Activated CD8-positive, alpha-beta T cell treated with anti-CD3 and anti-CD28 coated beads for 36 hours (primary cell): ENCODE measurements at regions not wholly inside any gene's neighbourhood (a gene's known extent, or its start where the extent isn't known, plus 50 kb on each side); places are given as distances from the start of the nearest gene placed in this dataset.

Source experiments
- ATAC-seq: fragments of 200-7000 bp; cut with Tn5 transposase; one replicate; pipeline ENCODE4 v1.10.0; 2021; ENCODE audit warnings: mild to moderate bottlenecking, moderate library complexity
- CTCF ChIA-PET: fragments of 350-600 bp; sonication (Branson Sonifier 250); formaldehyde crosslinking; loops from one replicate; lab custom pipeline; 2021; ENCODE audit warnings: antibody characterized with exemption; lab: Charles Lee
- POLR2A ChIA-PET: fragments of 350-600 bp; sonication (Branson Sonifier 250); formaldehyde crosslinking; loops from one replicate; lab custom pipeline; 2021; ENCODE audit warnings: antibody characterized with exemption; lab: Charles Lee
- DNase-seq: peaks from one replicate; pipeline ENCODE4 v3.0.0-alpha.2; 2020
- H3K27ac Mint-ChIP-seq: one replicate; pipeline ENCODE4 v1.8.0; 2021; ENCODE audit warnings: mild to moderate bottlenecking, mixed read lengths
- H3K27me3 Mint-ChIP-seq: one replicate; pipeline ENCODE4 v1.8.0; 2021; ENCODE audit warnings: mixed read lengths
- H3K36me3 Mint-ChIP-seq: one replicate; pipeline ENCODE4 v1.8.0; 2021; ENCODE audit warnings: low read depth, mixed read lengths
- H3K4me1 Mint-ChIP-seq: one replicate; pipeline ENCODE4 v1.8.0; 2021; ENCODE audit warnings: low read depth, mixed read lengths
- H3K4me3 Mint-ChIP-seq: one replicate; pipeline ENCODE4 v1.8.0; 2021; ENCODE audit warnings: mild to moderate bottlenecking, moderate library complexity, mixed read lengths
- H3K9me3 Mint-ChIP-seq: one replicate; pipeline ENCODE4 v1.8.0; 2021; ENCODE audit warnings: mixed read lengths
- intact Hi-C: fragments of 100-400 bp; cut with micrococcal nuclease; formaldehyde crosslinking; loops from one replicate; pipeline ENCODE4 v1.10.0; 2022
- TF ChIP-seq, protein P1 (sequence below): fragments of 200-600 bp; IDR thresholded peaks from one replicate; pipeline ENCODE4 v1.8.0; 2022; ENCODE audit warnings: antibody characterized with exemption, mild to moderate bottlenecking

GRCh38 chr6:71028236-71028876 lies 71.5 kb upstream of the B3GAT2 start:
- intact Hi-C loops, result no loop called here
- Mint-ChIP-seq H3K36me3 (no peaks in the 10 kb centered on the region), H3K4me3 (no peak overlapping the region), H3K27me3 (peaks cover 2% of the 10 kb centered on the region), H3K9me3 (no peaks in the 10 kb centered on the region), H3K27ac (no peak overlapping the region), H3K4me1 (no peaks in the 10 kb centered on the region)
- TF ChIP-seq, protein P1, sequence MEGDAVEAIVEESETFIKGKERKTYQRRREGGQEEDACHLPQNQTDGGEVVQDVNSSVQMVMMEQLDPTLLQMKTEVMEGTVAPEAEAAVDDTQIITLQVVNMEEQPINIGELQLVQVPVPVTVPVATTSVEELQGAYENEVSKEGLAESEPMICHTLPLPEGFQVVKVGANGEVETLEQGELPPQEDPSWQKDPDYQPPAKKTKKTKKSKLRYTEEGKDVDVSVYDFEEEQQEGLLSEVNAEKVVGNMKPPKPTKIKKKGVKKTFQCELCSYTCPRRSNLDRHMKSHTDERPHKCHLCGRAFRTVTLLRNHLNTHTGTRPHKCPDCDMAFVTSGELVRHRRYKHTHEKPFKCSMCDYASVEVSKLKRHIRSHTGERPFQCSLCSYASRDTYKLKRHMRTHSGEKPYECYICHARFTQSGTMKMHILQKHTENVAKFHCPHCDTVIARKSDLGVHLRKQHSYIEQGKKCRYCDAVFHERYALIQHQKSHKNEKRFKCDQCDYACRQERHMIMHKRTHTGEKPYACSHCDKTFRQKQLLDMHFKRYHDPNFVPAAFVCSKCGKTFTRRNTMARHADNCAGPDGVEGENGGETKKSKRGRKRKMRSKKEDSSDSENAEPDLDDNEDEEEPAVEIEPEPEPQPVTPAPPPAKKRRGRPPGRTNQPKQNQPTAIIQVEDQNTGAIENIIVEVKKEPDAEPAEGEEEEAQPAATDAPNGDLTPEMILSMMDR, result no peak
- ChIA-PET CTCF (interaction anchor here (0.9 kb wide), 1 partner anchor 11 kb away, joined by 3 read pairs; no protein-coding TSS in a partner anchor), POLR2A (no interaction called here)
- no peak for DNase-seq
- ATAC-seq, result no peak

DNA sequence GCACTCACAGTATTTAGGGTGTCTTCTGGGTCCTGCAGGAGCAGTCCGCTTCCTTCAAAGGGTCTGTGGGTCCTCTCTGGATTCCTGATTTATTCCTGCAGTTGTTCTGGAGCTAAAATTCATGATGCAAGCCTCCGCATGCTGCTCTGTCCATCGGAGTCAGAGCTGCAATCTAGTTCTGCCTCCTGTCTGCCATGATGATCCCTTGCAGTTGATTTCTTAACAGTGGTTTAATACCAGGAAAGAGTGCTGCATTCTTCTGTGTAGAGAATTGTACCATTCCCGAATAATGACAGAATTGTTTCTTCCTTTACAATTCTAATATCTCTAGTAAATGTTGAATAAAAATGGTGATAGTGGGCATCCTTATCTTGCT lies 72.0 kb upstream of the B3GAT2 start:
- CTCF ChIA-PET, result no interaction called here
- intact Hi-C loops, result no loop called here
- POLR2A ChIA-PET, result no interaction called here

GRCh38 chr6:71029555-71029954 lies 72.7 kb upstream of the B3GAT2 start:
- Mint-ChIP-seq H3K36me3 (no peaks in the 10 kb centered on the region), H3K27me3 (peaks cover 4% of the 10 kb centered on the region), H3K9me3 (no peaks in the 10 kb centered on the region), H3K4me3 (no peak overlapping the region), H3K4me1 (no peaks in the 10 kb centered on the region), H3K27ac (no peak overlapping the region)
- ChIA-PET CTCF (no interaction called here), POLR2A (interaction anchor here (0.7 kb wide), 1 partner anchor 14 kb away, joined by 3 read pairs; no protein-coding TSS in a partner anchor)
- intact Hi-C loops, result no loop called here
- TF ChIP-seq, protein P1, result no peak
- no peak for ATAC-seq
- DNase-seq, result no peak

More for the DNA sequence above, 72.0 kb upstream of the B3GAT2 start:
- TF ChIP-seq, protein P1, result no peak
- H3K27me3 Mint-ChIP-seq, result peaks cover 4% of the 10 kb centered on the region
- no peaks in the 10 kb centered on the region for H3K9me3 Mint-ChIP-seq
- no peaks in the 10 kb centered on the region for H3K36me3 Mint-ChIP-seq
- DNase-seq (no peak), ATAC-seq (no peak)
- no peak overlapping the region for H3K4me3 Mint-ChIP-seq
- no peak overlapping the region for H3K27ac Mint-ChIP-seq
- no peaks in the 10 kb centered on the region for H3K4me1 Mint-ChIP-seq

DNA sequence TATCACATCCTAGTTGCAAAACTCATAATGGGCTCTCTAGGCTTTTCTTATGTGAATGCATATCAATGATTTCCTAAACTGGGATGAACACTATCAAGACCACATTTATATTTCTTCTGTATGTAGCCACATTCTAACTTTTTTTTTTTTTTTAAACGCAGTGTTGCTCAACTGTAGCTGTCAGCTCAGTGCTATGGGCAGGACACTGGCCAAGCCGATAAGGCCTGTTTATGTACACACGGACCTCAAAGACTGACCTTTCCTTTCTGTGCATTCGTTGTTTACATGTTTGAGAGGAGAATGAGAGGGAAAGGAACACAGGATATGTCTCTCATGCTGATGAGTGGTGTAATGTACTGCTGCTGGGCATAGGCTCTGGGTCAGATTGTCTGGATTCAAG lies 75.1 kb upstream of the B3GAT2 start:
- CTCF ChIA-PET, result no interaction called here
- no peaks in the 10 kb centered on the region for H3K4me1 Mint-ChIP-seq
- POLR2A ChIA-PET, result no interaction called here
- TF ChIP-seq, protein P1, result no peak
- ATAC-seq, result no peak
- H3K27ac Mint-ChIP-seq, result no peak overlapping the region
- DNase-seq, result no peak
- intact Hi-C loops, result no loop called here
- H3K36me3 Mint-ChIP-seq, result no peaks in the 10 kb centered on the region
- H3K27me3 Mint-ChIP-seq, result peaks cover 4% of the 10 kb centered on the region
- no peaks in the 10 kb centered on the region for H3K9me3 Mint-ChIP-seq
- H3K4me3 Mint-ChIP-seq, result no peak overlapping the region

GRCh38 chr6:71033171-71033570 lies 76.3 kb upstream of the B3GAT2 start:
- POLR2A ChIA-PET, result no interaction called here
- H3K4me3 Mint-ChIP-seq, result no peak overlapping the region

More at GRCh38 chr6:71033171-71033570, 76.3 kb upstream of the B3GAT2 start:
- Mint-ChIP-seq H3K9me3 (no peaks in the 10 kb centered on the region), H3K4me1 (no peaks in the 10 kb centered on the region), H3K27ac (no peak overlapping the region), H3K36me3 (no peaks in the 10 kb centered on the region), H3K27me3 (peaks cover 5% of the 10 kb centered on the region)
- CTCF ChIA-PET, result no interaction called here
- TF ChIP-seq, protein P1, result no peak
- ATAC-seq, result no peak
- intact Hi-C loops, result no loop called here
- no peak for DNase-seq
